H9 (cell line): ENCODE measurements at regions not wholly inside any gene's neighbourhood (a gene's known extent, or its start where the extent isn't known, plus 50 kb on each side); places are given as distances from the start of the nearest gene placed in this dataset.

ENCODE experiments used
- DNase-seq: peaks from one replicate; pipeline ENCODE4 v3.0.0-alpha.2; 2017
- H2AFZ ChIP-seq: one replicate; pipeline ENCODE4 v1.6.1; 2013; ENCODE audit warnings: mild to moderate bottlenecking, low read length, control low read depth, moderate library complexity
- H2AK5ac ChIP-seq: 2 replicates; pipeline ENCODE4 v1.6.1; 2013; ENCODE audit warnings: low read length, control low read depth, mixed read lengths; ENCODE audit not compliant: insufficient read length
- H2BK120ac ChIP-seq: one replicate; pipeline ENCODE4 v1.6.1; 2013; ENCODE audit warnings: low read depth, mild to moderate bottlenecking, low read length, control low read depth, inconsistent platforms; ENCODE audit not compliant: poor library complexity, severe bottlenecking
- H2BK12ac ChIP-seq: 2 replicates; pipeline ENCODE4 v1.6.1; 2013; ENCODE audit warnings: low read length, control low read depth, mixed read lengths, low read depth; ENCODE audit not compliant: insufficient read length
- H2BK15ac ChIP-seq: 2 replicates; pipeline ENCODE4 v1.6.1; 2013; ENCODE audit warnings: low read depth, low read length, control low read depth
- H2BK20ac ChIP-seq: one replicate; pipeline ENCODE4 v1.6.1; 2013; ENCODE audit warnings: low read depth, mild to moderate bottlenecking, low read length, control low read depth, inconsistent platforms; ENCODE audit not compliant: poor library complexity, severe bottlenecking
- H2BK5ac ChIP-seq: 2 replicates; pipeline ENCODE4 v1.6.1; 2013; ENCODE audit warnings: low read length, control low read depth, mixed read lengths; ENCODE audit not compliant: insufficient read length
- H3K14ac ChIP-seq: 2 replicates; pipeline ENCODE4 v1.6.1; 2013; ENCODE audit warnings: low read length, control low read depth; ENCODE audit not compliant: insufficient read depth
- H3K18ac ChIP-seq: 2 replicates; pipeline ENCODE4 v1.6.1; 2013; ENCODE audit warnings: low read depth, mild to moderate bottlenecking, mixed read lengths, low read length, control low read depth; ENCODE audit not compliant: insufficient read length
- H3K23ac ChIP-seq: 2 replicates; pipeline ENCODE4 v1.6.1; 2013; ENCODE audit warnings: low read length, control low read depth, mixed read lengths, low read depth; ENCODE audit not compliant: insufficient read length
- H3K23me2 ChIP-seq: 2 replicates; pipeline ENCODE4 v1.6.1; 2013; ENCODE audit warnings: low read depth, mild to moderate bottlenecking, mixed read lengths, low read length, control low read depth; ENCODE audit not compliant: insufficient read length, poor library complexity, severe bottlenecking
- H3K27ac ChIP-seq: 2 replicates; pipeline ENCODE4 v1.5.1; 2013; ENCODE audit warnings: low read length, control low read depth, mixed read lengths, low read depth; ENCODE audit not compliant: insufficient read length
- H3K27me3 ChIP-seq: 2 replicates; pipeline ENCODE4 v1.6.1; 2013; ENCODE audit warnings: low read length, control low read depth, inconsistent platforms; ENCODE audit not compliant: insufficient read depth
- H3K4ac ChIP-seq: 2 replicates; pipeline ENCODE4 v1.6.1; 2013; ENCODE audit warnings: low read depth, mild to moderate bottlenecking, control low read depth, inconsistent platforms, low read length, moderate library complexity
- H3K4me1 ChIP-seq: 2 replicates; pipeline ENCODE4 v1.6.1; 2013; ENCODE audit warnings: low read length, control low read depth, inconsistent platforms; ENCODE audit not compliant: insufficient read depth
- H3K4me2 ChIP-seq: 2 replicates; pipeline ENCODE4 v1.6.1; 2013; ENCODE audit warnings: low read length, control low read depth, mixed read lengths; ENCODE audit not compliant: insufficient read length, insufficient read depth
- H3K56ac ChIP-seq: 2 replicates; pipeline ENCODE4 v1.6.1; 2013; ENCODE audit warnings: low read depth, mild to moderate bottlenecking, mixed read lengths, low read length, control low read depth; ENCODE audit not compliant: insufficient read length
- H3K79me1 ChIP-seq: 2 replicates; pipeline ENCODE4 v1.6.1; 2013; ENCODE audit warnings: low read depth, mild to moderate bottlenecking, moderate library complexity, low read length, control low read depth, inconsistent platforms; ENCODE audit not compliant: insufficient read depth, poor library complexity, severe bottlenecking
- H3K79me2 ChIP-seq: 2 replicates; pipeline ENCODE4 v1.6.1; 2013; ENCODE audit warnings: low read length, control low read depth, inconsistent platforms; ENCODE audit not compliant: insufficient read depth
- H3K9ac ChIP-seq: 2 replicates; pipeline ENCODE4 v1.6.1; 2013; ENCODE audit warnings: low read length, control low read depth, mixed read lengths; ENCODE audit not compliant: insufficient read length; ENCODE audit errors: extremely low read depth
- H3K9me3 ChIP-seq: one replicate; pipeline ENCODE4 v1.6.1; 2013; ENCODE audit warnings: low read depth, low read length, inconsistent platforms; ENCODE audit not compliant: control insufficient read depth
- H3T11ph ChIP-seq: one replicate; pipeline ENCODE4 v1.6.1; 2013; ENCODE audit warnings: mild to moderate bottlenecking, low read length, control low read depth, inconsistent platforms
- H4K20me1 ChIP-seq: one replicate; pipeline ENCODE4 v1.6.1; 2013; ENCODE audit not compliant: control insufficient read depth, insufficient read length, insufficient read depth
- H4K5ac ChIP-seq: 2 replicates; pipeline ENCODE4 v1.6.1; 2013; ENCODE audit warnings: low read depth, mild to moderate bottlenecking, mixed read lengths, low read length, control low read depth; ENCODE audit not compliant: insufficient read length
- H4K8ac ChIP-seq: replicated peaks from 2 replicates; pipeline ENCODE4 v1.6.1; 2013; ENCODE audit warnings: low read length, control low read depth, mixed read lengths, low read depth; ENCODE audit not compliant: insufficient read length
- H4K91ac ChIP-seq: 2 replicates; pipeline ENCODE4 v1.6.1; 2013; ENCODE audit warnings: low read depth, mild to moderate bottlenecking, moderate library complexity, mixed read lengths, low read length, control low read depth; ENCODE audit not compliant: insufficient read length
- H3K27ac Mint-ChIP-seq, 3 experiments: 2 replicates in 2 of 3; 3 replicates in 1 of 3; pipeline ENCODE4 v1.8.0; 2020 to 2021; ENCODE audit warnings: mixed read lengths in 3 of 3, mild to moderate bottlenecking in 1 of 3, moderate library complexity in 1 of 3
- H3K27me3 Mint-ChIP-seq: 2 replicates; pipeline ENCODE4 v1.8.0; 2021; ENCODE audit warnings: low read depth, mild to moderate bottlenecking, moderate library complexity, mixed read lengths
- H3K36me3 Mint-ChIP-seq, 3 experiments: 2 replicates in 2 of 3; 3 replicates in 1 of 3; pipeline ENCODE4 v1.8.0; 2020 to 2021; ENCODE audit warnings: low read depth in 3 of 3, mixed read lengths in 3 of 3; ENCODE audit not compliant: insufficient read depth in 1 of 3
- H3K4me1 Mint-ChIP-seq, 2 experiments: 2 replicates each; pipeline ENCODE4 v1.8.0; 2020; ENCODE audit warnings: mixed read lengths in 2 of 2
- H3K4me3 Mint-ChIP-seq, 2 experiments: 2 replicates in 1 of 2; 3 replicates in 1 of 2; pipeline ENCODE4 v1.8.0; 2020 to 2021; ENCODE audit warnings: mild to moderate bottlenecking in 2 of 2, mixed read lengths in 2 of 2, moderate library complexity in 1 of 2
- H3K9me3 Mint-ChIP-seq, 2 experiments: 2 replicates in 1 of 2; 3 replicates in 1 of 2; pipeline ENCODE4 v1.8.0; 2020; ENCODE audit warnings: mild to moderate bottlenecking in 2 of 2, mixed read lengths in 2 of 2, moderate library complexity in 1 of 2
- WGBS: extraction: QIAGEN DNeasy Blood & Tissue Kit; methylation state at CpG from one replicate; pipeline ENCODE4 v1.1.7; 2013; ENCODE audit warnings: missing lambda C conversion rate, low lambda C conversion rate, mixed read lengths; ENCODE audit not compliant: insufficient read length; ENCODE audit errors: extremely low coverage; 5-methylcytosine and 5-hydroxymethylcytosine counted together
- TF ChIP-seq, protein P1 (sequence below): fragments of 200-600 bp; sonication (generic); conservative IDR thresholded peaks from 3 replicates; pipeline ENCODE4 v1.8.0; 2021; ENCODE audit warnings: antibody characterized with exemption, mild to moderate bottlenecking

DNA sequence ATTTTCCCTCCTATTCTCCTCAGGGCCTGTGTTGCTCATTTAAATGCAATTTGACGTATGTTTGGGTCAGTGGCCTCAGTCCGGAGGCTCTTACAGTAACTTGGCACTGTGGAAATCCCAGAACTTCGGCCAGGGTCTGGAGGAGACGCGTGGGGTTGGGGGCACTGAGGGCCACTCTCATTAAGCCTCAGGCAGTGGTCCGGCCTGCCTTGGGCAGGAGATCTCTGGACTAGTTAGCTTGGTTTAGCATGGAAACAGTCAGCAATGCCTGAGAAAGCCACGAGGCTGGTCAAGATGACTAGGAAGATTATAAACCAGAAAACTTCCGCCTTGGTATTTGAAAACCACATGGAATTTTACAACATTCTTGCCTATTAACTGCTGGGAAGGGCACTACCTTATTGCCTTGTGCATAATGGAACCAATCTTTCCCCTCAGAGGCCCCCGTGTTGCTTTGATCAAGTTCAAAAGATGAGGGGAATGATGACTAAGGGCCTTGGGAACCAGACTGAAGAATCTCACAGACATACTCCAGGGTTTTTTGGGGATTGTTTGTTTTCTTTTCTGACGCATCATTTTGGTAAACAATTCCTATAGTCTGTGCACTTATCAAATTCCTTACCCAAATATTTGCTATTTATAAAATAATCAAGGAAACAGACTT lies 206.0 kb upstream of the PREP start:
- Mint-ChIP-seq H3K9me3 (no peaks in the 10 kb centered on the region), H3K4me3 (no peak overlapping the region), H3K27ac (no peak overlapping the region; a peak in 1 of 7 replicates), H3K36me3 (no peaks in the 10 kb centered on the region), H3K27me3 (no peaks in the 10 kb centered on the region), H3K4me1 (peaks cover 0 to 13% of the 10 kb centered on the region in 2 experiments; a peak in 2 of 4 replicates)
- no peak overlapping the region for H2BK5ac ChIP-seq
- no peak overlapping the region for H3K56ac ChIP-seq
- H2BK20ac ChIP-seq: no peak overlapping the region
- no peak overlapping the region for H2BK15ac ChIP-seq
- H3K4me2 ChIP-seq: no peak overlapping the region
- no peak overlapping the region for H3K27ac ChIP-seq
- WGBS: no CpG with 5 or more reads among the region's 10 CpGs
- no peaks in the 10 kb centered on the region for H3K23me2 ChIP-seq
- H2BK12ac ChIP-seq: no peak overlapping the region
- H2AFZ ChIP-seq: no peak overlapping the region
- no peaks in the 10 kb centered on the region for H3K79me1 ChIP-seq
- no peak overlapping the region for H4K91ac ChIP-seq
- H4K8ac ChIP-seq: no peak overlapping the region
- H3K4me1 ChIP-seq: no peaks in the 10 kb centered on the region
- H2AK5ac ChIP-seq: no peak overlapping the region
- H3K9me3 ChIP-seq: no peaks in the 10 kb centered on the region
- no peaks in the 10 kb centered on the region for H3K79me2 ChIP-seq
- no peak overlapping the region for H3K18ac ChIP-seq
- H3K9ac ChIP-seq: no peak overlapping the region
- no peak overlapping the region for H3K23ac ChIP-seq
- TF ChIP-seq, protein P1, sequence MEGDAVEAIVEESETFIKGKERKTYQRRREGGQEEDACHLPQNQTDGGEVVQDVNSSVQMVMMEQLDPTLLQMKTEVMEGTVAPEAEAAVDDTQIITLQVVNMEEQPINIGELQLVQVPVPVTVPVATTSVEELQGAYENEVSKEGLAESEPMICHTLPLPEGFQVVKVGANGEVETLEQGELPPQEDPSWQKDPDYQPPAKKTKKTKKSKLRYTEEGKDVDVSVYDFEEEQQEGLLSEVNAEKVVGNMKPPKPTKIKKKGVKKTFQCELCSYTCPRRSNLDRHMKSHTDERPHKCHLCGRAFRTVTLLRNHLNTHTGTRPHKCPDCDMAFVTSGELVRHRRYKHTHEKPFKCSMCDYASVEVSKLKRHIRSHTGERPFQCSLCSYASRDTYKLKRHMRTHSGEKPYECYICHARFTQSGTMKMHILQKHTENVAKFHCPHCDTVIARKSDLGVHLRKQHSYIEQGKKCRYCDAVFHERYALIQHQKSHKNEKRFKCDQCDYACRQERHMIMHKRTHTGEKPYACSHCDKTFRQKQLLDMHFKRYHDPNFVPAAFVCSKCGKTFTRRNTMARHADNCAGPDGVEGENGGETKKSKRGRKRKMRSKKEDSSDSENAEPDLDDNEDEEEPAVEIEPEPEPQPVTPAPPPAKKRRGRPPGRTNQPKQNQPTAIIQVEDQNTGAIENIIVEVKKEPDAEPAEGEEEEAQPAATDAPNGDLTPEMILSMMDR: no peak
- no peak for DNase-seq
- no peak overlapping the region for H2BK120ac ChIP-seq
- no peak overlapping the region for H3T11ph ChIP-seq
- no peak overlapping the region for H4K5ac ChIP-seq
- no peak overlapping the region for H3K14ac ChIP-seq
- no peaks in the 10 kb centered on the region for H3K27me3 ChIP-seq
- H4K20me1 ChIP-seq: no peaks in the 10 kb centered on the region
- H3K4ac ChIP-seq: no peak overlapping the region
